ENCODE measurements at regions not wholly inside any gene's neighbourhood (a gene's known extent, or its start where the extent isn't known, plus 50 kb on each side); places are given as distances from the start of the nearest gene placed in this dataset.

- POLR2A ChIA-PET (ENCODE audit: low non-redundant PET) = no interaction called here
- Histone ChIP-seq H3K27ac (ENCODE audit: low read depth, low read length, poor library complexity, severe bottlenecking) (no peak overlapping the region), H3K36me3 (ENCODE audit: insufficient read depth, low read length, poor library complexity, severe bottlenecking) (no peaks in the 10 kb centered on the region), H3K4me1 (ENCODE audit: insufficient read depth, low read length, poor library complexity, severe bottlenecking) (no peaks in the 10 kb centered on the region), H3K27me3 (replicated peaks; ENCODE audit: insufficient read depth, low read depth, low read length, poor library complexity) (no peaks in the 10 kb centered on the region), H3K9me3 (ENCODE audit: low read depth, low read length, poor library complexity, severe bottlenecking) (no peaks in the 10 kb centered on the region), H3K4me3 (ENCODE audit: low read depth, low read length, poor library complexity, severe bottlenecking) (no peak overlapping the region)
- CTCF ChIA-PET = no interaction called here
- no peak for TF ChIP-seq EZH2 (IDR thresholded peaks at IDR 0.05; ENCODE audit: borderline replicate concordance, low read depth, low read length, poor library complexity, severe bottlenecking)
- TF ChIP-seq CTCF (conservative IDR thresholded peaks at IDR 0.05; ENCODE audit: low read depth, low read length) = no peak
- BruUV-seq (replicated peaks) = no TSS peak
- DNase-seq (ENCODE audit: low spot score) = no peak
- intact Hi-C loops (cut with micrococcal nuclease; ENCODE audit: unreplicated experiment) = loop anchor here (10.0 kb wide), 1 partner anchor 176 kb away; the partner anchor contains the start of gene GADD45G
These were observed 176.1 kb downstream of the GADD45G start for GRCh38 chr9:89780959-89781358.

- H3K36me3 ChIP-seq (ENCODE audit: insufficient read depth, low read length, poor library complexity, severe bottlenecking) = no peaks in the 10 kb centered on the region
- no TSS peak for BruUV-seq (replicated peaks)
- no peaks in the 10 kb centered on the region for H3K4me1 ChIP-seq (ENCODE audit: insufficient read depth, low read length, poor library complexity, severe bottlenecking)
- no peak for TF ChIP-seq EZH2 (IDR thresholded peaks at IDR 0.05; ENCODE audit: borderline replicate concordance, low read depth, low read length, poor library complexity, severe bottlenecking)
- TF ChIP-seq CTCF (conservative IDR thresholded peaks at IDR 0.05; ENCODE audit: low read depth, low read length) = no peak
- no peak overlapping the region for H3K4me3 ChIP-seq (ENCODE audit: low read depth, low read length, poor library complexity, severe bottlenecking)
- H3K27me3 ChIP-seq (replicated peaks; ENCODE audit: insufficient read depth, low read depth, low read length, poor library complexity) = no peaks in the 10 kb centered on the region
- DNase-seq (ENCODE audit: low spot score) = no peak
- ChIA-PET CTCF (no interaction called here), POLR2A (ENCODE audit: low non-redundant PET) (interaction anchor here (0.6 kb wide), 1 partner anchor 53 kb away, joined by 3 read pairs; no protein-coding TSS in a partner anchor)
- no peaks in the 10 kb centered on the region for H3K9me3 ChIP-seq (ENCODE audit: low read depth, low read length, poor library complexity, severe bottlenecking)
- no peak overlapping the region for H3K27ac ChIP-seq (ENCODE audit: low read depth, low read length, poor library complexity, severe bottlenecking)
- intact Hi-C loops (cut with micrococcal nuclease; ENCODE audit: unreplicated experiment) = loop anchor here (10.0 kb wide), 1 partner anchor 177 kb away; the partner anchor contains the start of gene GADD45G
These were observed 177.2 kb downstream of the GADD45G start for GRCh38 chr9:89781838-89782540.

GRCh38 chr9:89786655-89787054 is 181.8 kb downstream of the GADD45G start:
- ChIA-PET CTCF (no interaction called here), POLR2A (ENCODE audit: low non-redundant PET) (no interaction called here)
- Histone ChIP-seq H3K27me3 (replicated peaks; ENCODE audit: insufficient read depth, low read depth, low read length, poor library complexity) (no peaks in the 10 kb centered on the region), H3K9me3 (ENCODE audit: low read depth, low read length, poor library complexity, severe bottlenecking) (no peaks in the 10 kb centered on the region), H3K4me3 (ENCODE audit: low read depth, low read length, poor library complexity, severe bottlenecking) (no peak overlapping the region), H3K36me3 (ENCODE audit: insufficient read depth, low read length, poor library complexity, severe bottlenecking) (no peaks in the 10 kb centered on the region), H3K27ac (ENCODE audit: low read depth, low read length, poor library complexity, severe bottlenecking) (no peak overlapping the region), H3K4me1 (ENCODE audit: insufficient read depth, low read length, poor library complexity, severe bottlenecking) (no peaks in the 10 kb centered on the region)
- TF ChIP-seq EZH2 (IDR thresholded peaks at IDR 0.05; ENCODE audit: borderline replicate concordance, low read depth, low read length, poor library complexity, severe bottlenecking) = no peak
- TF ChIP-seq CTCF (conservative IDR thresholded peaks at IDR 0.05; ENCODE audit: low read depth, low read length) = no peak
- DNase-seq (ENCODE audit: low spot score) = peak; percentile 21
- intact Hi-C loops (cut with micrococcal nuclease; ENCODE audit: unreplicated experiment) = loop anchor here (10.0 kb wide), 1 partner anchor 182 kb away; the partner anchor contains the start of gene GADD45G
- BruUV-seq (replicated peaks) = no TSS peak
